IPS-NIHi7 (cell line): ENCODE measurements at regions not wholly inside any gene's neighbourhood (a gene's known extent, or its start where the extent isn't known, plus 50 kb on each side); places are given as distances from the start of the nearest gene placed in this dataset.
A peak's percentile ranks its signal among the peaks of the same experiment; 100 is the strongest.

Experiments used
- DNase-seq: peaks from one replicate; pipeline ENCODE4 v3.0.0; 2012; ENCODE audit warnings: mixed read lengths; ENCODE audit errors: extremely low spot score

DNA sequence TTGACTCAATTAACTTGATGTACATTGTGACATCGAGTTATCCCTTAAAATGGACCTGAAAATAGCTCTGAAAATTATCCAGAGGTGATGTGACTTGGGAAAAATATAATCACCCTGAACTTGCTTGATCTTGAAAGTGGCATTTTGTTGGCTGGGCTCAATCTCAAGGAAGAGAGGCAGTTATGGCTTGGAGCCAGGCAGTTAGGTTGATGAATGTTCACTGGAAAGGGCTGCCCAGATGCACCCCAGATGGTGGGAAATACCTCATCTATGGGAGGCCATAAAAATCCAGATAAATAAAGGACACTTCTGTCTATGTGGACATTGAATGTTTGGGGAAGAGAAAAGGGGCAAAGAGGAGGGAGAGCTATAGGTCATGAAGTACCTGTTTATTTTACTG lies 55.7 kb upstream of the OR5AN1 start:
- DNase-seq: no peak

DNA sequence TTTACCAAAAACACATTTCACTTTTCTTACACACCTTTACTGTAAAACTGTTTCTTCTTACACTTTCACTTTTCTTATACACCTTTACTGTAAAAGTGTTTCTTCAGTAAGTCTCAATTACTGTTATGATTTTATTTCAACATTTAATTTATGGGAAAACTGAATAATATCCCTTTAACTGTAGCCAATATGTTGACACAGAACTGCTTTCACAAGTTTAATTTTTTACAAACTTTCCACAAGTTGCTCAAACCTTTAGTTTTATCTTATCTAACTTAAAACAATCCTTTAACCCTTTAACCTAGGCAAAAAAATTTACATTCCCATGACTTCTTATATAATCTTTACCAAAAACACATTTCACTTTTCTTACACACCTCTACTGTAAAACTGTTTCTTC lies 63.3 kb upstream of the OR5AN1 start:
- DNase-seq: no peak

DNA sequence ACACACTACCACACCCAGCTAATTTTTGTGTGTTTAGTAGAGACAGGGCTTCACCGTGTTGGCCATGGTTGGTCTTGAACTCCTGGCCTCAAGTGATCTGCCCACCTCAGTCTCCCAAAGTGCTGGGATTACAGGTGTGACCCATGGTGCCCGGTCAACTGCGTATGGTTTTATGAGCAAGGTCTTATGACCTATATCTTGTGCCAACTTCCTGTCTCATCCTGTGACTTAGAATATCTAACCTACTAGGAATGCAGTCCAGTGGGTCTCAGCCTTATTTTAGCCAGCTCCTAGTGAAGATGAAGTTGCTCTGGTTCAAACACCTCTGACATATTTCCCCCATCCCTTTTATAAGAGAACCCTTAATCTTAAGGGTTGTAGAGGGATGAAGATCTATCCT lies 66.1 kb upstream of the OR5AN1 start:
- no peak for DNase-seq

DNA sequence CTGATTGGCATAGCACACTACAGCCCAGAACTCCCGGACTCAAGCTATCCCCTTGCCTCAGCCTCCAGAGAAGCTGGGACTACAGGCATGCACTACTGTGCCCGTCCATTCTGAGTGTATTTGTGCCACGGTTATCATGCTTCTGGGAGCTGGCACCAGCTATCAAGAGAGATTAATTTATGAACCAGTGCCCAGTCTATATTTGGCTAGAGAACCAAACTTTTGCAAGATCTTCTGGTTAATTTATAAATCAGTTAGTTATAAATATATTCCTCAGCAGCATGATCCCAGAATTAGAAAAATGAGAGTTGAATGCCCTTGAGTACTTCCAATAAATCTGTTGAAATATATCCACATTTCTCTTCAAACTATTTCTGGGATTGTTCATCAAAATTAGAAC lies 67.5 kb upstream of the OR5AN1 start:
- no peak for DNase-seq

DNA sequence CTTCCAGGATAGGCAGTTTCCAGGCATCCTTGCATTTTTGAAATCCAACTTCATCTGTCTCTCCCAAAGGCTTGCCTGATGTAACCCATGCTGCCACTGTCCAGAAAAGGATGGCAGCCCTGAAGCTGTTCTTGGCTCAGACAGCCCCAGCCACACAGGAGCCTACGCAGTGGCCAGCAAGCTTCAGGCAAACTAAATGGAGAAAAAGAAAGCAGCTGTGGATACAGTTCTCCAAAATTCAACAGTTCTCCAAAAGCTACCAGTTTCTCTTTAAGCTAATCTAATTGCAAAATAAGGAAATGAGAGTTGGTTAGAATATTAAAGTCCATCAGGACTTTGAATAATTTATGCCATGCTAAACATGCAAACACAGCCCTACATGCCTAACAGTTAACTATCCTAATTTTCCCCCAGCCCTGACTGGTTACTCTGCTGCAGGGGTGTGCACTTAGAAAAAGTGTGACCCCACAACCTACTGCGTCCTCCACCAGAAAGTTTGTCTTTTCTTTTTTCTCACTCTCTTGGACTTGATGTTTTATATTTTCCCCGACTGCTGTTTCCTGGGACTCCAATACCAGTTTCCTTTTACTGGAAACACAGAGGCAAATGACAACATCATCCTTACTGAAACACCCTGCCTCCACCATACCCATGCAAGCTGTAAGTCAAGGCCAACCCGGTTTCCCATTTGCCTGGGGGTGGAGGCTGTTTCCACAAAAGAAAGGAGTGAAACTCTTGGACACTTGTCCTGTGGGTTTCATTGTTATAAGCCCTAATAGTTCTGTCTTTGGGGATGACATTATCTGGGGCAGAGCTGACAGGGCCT lies 69.1 kb upstream of the OR5AN1 start:
- no peak for DNase-seq

DNA sequence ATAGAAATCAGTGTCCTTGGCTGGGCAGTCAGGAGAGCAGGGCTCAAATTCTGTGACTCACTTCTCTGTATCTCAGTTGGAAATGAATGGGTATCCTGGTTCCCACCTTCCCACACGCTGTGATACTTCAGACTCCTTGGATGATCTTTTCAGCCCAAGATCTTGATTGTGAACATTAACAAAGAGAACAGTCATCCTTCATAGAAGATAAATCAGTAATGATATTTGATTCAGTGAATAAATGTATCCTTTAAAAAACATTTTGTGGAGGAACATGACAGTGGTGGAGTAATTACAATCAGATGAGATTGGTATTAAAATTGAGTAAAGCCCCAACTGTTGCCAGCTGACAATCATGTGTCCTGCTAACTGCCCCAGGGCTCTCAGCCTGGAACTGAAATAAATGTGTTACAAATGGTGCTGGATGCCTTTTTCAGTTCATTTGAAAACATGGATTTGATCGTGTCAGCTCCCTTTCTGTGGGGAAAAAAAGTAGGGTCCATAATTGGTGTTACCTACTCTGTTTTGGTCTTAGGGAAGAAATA lies 72.9 kb upstream of the OR5AN1 start:
- no peak for DNase-seq

DNA sequence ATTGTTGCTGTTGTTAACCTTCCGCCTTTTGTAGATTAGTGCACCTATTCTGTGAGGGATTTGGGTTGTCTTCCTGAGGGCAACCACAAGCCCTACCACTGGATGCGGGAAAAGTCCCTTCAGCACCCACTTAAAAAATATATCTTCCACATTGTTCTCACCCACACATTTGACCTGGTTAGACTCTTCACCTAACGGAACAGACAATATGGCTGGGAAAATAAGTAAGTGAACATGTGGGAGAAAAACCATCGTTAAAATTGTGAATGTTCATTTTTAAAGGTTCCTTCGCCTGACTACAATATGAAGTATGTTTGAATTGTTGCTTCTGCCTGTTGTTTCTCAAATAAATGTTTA lies 72.0 kb upstream of the MPEG1 start:
- no peak for DNase-seq

DNA sequence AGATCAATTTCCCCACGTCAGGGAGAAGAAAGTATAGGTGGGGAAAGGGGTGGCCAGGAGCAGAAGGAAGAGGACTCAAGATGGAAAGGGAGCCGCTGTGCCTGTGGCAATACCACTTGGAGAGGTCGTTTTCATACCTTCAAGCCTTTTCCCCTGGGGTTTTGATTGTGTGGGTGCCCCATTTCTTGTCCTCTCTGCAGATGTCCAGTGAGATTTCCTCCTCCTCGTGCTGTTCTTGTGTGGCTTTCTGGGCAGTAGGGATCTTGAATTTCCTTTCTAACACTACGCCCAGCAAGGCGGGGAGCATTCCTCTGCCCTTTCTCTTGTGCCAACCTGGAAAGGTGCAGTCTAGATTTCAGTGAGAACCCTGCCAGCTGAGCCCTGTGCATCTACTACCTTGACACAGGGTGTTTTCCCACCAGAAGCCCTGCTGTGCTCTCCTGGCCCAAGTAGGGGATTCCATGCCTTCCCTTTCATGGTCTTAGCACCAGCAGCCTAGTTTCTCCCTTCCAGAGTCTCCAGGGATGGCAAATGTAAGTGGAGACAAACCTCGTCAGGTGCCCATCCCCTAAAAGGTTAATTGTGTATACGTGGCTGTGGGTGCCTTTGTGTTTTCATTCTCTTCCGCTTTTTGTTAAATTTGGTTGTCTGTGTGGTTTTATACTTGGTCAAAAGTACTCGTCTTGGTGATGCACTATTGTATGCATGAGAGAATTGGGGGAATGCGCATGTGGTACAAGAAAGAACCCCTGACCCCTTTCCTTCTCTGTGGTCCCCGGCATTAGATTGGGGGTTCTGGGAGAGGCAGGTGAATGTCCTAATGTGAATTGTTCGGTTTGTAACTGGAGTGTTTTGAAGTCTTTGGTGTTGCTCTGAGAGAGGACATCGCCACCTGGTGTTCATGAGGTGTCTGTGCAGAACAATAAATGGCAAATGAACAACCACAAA lies 71.4 kb upstream of the MPEG1 start:
- peak; percentile 71 for DNase-seq

DNA sequence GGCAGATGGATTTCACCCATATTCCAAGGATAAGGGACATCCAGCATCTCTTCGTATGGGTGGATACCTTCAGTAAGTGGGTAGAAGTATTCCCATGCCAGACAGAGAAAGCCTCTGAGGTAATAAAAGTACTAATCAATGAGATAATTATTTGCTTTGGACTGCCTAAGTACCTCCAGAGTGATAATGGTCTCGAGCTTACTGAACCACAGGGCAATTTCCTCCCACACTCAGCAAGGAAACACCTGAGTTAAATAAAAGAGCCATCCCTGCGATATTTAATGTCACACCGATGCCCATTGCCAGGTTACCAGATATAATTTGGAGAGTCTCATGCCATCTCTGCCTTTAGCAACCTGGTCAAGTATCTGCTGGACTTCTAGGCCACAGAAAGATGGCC lies 70.6 kb upstream of the MPEG1 start:
- no peak for DNase-seq

DNA sequence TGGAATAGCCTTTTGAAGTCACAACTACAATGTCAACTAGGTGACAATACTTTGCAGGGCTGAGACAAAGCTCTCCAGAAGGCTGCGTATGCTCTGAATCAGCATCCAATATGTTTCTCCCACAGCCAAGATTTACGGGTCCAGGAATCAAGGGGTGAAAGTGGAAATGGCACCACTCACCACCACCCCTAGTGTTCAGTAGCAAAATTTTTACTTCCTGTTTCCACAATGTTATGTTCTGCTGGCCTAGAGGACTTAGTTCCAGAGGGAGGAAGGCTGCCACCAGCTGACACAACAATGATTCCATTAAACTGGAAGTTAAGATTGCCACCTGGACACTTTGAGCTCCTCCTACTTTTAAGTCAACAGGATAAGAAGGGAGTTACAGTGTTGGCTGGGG lies 68.5 kb upstream of the MPEG1 start:
- DNase-seq: no peak

DNA sequence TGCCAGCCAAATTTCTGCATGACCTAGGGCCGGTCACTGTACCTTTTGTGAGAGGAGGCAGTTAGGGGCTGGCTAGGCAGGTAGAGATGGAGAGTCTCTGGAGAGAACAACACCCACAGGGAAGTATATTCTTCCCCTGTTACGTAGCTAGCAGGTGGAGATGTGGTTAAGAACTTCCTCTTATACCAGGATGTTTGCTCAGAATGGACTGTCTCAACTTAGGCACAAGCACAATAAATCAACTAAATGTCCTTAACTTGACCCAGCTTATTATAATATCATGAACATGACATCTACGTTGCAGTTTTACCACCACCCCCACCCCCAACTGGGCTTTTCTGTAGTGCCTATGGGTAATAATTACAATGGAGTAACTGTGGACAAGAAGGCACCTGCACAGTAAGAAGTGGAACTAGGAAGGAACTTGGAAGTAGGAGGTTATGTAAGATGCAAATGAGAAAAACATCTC lies 60.7 kb upstream of the MPEG1 start:
- no peak for DNase-seq

DNA sequence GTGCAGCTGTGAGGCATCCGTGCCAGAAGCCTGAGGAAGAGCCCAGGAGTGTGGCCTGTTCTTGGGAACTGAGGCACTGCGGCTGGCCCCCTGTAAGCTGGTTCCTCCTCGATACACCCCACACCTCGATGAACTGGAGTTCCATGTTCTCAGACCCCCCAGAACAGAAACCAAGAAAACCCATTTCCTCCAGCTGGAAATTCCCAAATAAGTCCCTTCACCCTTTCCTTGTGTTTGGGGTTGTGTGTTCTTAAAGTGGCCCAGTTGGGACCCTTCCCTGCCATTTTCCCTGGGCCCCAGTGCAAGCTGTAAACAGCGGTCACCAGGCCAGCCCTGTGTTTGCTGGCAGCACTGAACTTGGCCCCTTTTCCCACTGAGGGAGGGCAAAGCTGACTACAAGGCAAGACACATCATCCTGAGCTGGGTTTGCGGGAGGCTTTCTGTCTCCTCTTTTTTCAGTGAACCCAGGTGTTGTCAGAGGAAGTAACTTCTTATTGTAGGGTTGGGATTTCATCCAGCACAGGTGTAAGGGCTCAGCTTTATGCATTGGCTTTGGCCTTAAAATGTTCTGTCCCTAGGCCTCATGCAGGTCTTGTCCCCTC lies 60.1 kb upstream of the MPEG1 start:
- DNase-seq: no peak

DNA sequence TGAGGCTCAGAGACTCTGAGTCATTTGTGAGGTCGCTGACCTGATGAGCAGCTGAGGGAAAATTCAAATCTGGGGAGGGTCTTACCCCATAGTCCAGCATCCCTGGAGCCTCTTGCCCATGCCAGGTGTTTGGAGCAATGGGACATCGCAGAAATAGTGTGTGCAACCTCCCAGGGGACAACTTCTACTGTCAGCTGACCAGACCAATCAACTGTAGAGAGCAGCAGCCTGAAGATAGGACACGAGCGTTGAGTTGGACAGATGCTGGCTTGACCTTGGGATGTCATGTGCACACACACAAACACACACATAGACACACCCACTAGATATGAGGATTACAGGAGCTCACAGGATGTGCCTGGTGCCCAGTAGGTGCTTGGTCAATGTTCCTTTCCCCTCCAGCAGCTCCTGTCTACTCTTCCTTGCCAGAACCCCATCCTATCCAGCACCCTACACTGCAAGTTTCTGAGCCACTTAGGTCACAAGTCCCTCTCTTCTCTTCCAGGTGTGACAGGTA lies 59.1 kb upstream of the MPEG1 start:
- DNase-seq: no peak

DNA sequence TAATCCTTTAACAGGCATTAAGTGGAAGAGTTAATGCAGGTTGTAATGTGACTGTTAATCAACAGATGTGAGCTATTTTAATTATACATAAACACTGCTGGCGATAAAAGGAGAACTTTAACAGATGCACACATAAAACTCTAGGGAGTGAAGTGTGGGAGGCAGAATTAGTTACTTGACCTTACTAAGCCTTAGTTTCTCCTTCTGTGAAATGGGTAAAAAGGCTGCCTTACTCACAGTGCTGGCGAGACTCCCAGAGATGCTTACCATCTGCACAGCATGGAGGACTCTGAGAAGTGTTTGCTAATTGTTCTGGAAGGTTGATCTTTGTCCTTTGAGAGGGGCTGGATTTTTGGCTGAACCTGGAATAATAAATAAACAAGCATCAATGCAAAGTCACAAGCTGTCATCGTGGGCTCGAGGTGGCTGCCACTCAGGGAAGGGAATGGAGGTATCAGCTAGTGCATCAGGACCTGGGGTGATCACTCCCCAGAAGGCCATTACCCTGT lies 58.6 kb upstream of the MPEG1 start:
- no peak for DNase-seq

DNA sequence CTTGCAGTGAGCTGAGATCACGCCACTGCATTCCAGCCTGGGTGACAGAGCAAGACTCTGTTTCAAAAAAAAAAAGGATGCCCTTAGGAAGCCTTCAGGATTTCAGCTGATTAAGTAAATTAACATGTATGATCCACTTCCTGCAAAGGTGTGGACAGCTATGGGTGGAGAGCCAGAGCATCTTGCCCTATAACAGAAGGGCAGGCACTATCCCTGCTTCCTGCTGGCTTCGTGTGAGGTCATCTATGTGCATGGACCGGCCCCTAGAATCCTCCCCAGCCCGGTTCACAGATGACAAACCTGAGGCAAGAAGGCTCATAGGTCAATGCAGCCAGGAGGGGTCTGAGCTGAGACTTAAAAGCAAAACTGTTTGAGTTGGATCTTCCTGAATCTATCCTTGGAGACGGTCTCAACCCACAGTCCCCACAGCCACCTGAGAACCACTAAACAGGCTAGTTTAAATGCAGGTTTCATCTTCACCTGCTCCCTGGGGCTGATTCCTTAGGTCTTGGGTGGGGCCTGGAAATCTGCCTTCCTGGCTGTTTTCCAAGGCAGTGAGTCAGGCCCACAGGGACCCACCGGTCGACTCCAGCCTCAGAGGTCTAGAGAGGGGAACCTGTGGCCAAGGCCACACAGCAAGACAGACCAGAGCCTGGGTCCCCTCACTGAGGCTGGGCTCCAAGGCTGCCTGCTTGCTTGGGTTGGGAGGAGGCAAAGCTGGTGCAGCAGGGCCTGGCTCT lies 55.2 kb upstream of the MPEG1 start:
- DNase-seq: no peak

DNA sequence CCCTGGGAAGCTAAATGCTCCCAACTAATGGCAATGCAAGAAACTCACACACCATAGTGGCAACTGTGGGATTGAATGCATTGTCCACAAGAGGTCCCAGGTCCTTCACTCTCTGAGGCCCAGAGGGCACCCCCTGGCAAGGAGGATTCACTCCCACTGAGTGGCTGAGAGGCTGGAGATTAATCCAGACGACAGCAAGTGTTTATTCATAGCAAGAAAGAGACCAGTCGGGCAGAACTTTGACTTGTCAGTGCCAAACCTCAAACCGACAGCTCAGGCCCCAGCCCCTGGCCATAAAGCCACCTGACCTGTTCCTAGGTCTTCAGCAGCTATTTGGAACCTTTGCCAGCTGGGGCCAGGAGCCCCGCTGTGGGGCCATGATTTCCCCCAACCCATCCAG lies 54.5 kb upstream of the MPEG1 start:
- no peak for DNase-seq

DNA sequence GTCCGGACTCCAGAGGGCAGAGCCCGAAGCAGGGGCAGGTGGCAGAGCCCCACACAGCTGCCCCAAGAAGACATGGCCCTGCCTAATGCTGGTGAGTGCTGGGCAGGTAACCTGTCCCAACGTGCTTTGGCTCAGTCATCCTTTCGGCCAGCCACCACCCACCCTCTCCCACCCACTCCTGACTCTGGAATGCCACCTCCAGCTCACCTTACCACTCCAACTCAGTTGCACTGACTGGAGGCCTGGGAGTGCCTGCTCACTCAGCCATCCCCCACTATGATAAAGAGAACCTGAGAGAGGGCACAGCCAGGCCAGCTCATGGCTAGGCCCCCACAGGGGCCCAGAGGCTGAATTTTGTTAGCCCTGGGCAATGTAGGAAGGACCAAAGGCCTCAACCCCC lies 53.8 kb upstream of the MPEG1 start:
- no peak for DNase-seq

DNA sequence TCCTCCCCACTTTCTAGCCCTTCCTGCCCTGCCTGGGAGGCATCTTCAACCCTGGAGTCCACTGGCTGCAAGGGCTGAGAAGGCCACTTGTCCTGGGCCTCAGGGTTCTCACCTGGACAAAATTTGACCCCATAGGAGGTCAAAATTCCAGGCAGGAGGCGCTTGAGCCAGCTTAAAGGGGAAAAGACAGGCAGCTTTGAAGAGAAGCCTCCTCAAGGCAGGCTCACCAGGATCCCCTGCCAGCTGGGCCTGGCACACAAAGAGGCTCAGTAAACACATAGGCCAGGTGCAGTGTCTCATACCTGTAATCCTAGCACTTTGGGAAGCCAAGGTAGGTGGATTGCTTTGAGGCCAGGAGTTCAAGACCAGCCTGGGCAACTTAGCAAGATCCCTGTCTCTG lies 53.0 kb upstream of the MPEG1 start:
- DNase-seq: no peak

DNA sequence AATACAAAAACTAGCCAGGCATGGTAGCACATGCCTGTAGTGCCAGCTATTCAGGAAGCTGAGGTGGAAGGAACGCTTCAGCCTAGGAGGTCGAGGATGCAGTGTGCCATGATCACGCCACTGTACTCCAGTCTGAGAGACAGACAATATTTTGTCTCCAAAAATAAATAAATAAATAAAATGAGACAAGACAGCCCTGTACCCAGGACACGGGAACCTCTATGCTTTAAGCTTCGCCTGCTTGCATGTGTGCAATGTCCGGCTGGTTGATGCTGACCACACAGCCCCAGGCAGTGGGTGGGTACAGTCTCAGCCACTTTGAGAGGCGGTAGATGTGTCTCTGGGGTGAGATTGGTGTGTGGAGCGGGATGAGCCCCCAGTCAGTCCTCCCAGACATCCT lies 52.0 kb upstream of the MPEG1 start:
- no peak for DNase-seq

DNA sequence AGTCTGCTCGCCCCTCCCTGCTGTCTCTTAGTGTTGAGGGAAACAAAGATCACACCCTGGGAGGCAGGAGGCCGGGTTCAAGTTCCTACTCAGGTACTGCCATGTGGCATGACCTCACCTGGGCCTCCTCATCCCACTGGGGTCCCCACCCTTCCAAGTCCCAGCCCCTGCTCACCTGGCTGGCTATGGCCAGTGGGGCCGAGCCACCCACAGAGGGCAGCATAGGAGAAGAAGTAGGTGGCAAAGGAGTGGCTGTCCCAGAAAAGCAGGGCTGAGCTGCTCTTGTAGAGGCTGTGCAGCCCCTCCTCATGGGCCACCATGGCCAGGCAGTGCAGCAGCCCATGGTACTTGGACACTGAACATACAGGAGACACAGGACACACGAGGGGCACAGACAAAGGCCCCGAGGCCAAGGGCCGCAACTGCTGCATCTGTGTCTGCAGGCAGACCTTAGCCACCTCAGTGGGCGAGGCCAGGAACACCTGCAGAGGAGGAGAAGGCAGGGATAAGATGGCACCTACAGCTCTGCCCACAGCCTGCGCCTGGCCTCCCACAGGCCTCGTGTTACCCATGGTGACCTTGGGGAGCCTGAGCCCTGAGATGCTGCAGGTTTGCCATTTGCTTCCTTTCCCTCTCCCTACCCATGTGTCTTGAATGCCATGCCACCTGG lies 50.6 kb upstream of the MPEG1 start:
- DNase-seq: peak; percentile 67
